ENCODE measurements at regions not wholly inside any gene's neighbourhood (a gene's known extent, or its start where the extent isn't known, plus 50 kb on each side); places are given as distances from the start of the nearest gene placed in this dataset.
"Not testable (repeated sequence)": the region's sequence is repeated elsewhere in the genome, so short reads cannot be mapped to it uniquely, and the experiment has no call there.

DNA sequence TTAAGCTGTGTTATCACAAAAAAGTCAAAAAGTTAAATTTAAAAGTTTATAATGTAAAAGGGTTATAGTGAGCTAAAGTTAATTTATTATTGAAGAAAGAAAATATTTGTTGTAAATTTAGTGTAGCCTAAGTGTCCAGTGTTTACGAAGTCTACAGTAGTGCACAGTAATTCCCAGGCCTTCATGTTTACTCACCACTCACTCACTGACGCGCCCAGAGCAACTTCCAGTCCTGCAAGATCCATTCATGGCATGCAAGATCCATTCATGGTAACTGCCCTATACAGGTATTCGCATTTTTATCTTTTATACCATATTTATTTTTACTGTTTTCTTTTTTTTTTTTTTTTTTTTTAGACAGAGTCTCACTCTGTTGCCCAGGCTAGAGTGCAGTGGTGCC, 69.5 kb downstream of the TPRA1 start:
- FAIRE-seq (no peak), DNase-seq (ENCODE audit: insufficient read length, low spot score) (no peak)

DNA sequence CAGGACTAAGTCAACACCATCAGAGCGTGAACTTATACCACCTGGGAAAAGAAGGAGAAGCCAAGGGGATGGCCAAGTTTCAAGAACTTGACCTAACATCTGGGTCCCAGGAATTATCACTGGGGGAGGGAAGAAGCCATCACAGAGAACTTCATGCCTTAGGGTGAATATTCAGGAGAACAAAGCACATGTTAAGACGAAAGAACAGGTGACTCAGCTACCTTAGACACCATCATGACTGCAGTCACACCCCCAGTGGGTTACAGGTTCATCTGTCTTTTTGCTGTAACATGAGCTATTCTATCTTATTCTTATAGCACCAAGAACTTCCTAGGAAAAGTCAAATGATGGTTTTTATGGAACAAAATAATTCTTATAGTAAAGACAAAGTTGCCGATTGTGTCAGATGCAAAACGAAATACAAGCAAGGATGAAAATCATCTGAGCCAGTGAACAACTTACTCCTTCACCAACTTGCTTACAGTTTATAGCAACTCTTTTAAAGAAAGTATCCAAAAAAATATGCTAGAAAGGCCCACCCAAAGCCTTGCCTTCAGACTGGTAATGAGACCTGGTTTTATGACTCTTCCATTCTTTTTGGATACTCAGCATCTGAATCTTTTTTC, 72.0 kb downstream of the TPRA1 start:
- FAIRE-seq (no peak), DNase-seq (ENCODE audit: insufficient read length, low spot score) (no peak)

- DNase-seq (ENCODE audit: insufficient read length, low spot score) = no peak
- FAIRE-seq = no peak
Measured at GRCh38 chr3:127512256-127512655, 78.3 kb downstream of the TPRA1 start.

DNA sequence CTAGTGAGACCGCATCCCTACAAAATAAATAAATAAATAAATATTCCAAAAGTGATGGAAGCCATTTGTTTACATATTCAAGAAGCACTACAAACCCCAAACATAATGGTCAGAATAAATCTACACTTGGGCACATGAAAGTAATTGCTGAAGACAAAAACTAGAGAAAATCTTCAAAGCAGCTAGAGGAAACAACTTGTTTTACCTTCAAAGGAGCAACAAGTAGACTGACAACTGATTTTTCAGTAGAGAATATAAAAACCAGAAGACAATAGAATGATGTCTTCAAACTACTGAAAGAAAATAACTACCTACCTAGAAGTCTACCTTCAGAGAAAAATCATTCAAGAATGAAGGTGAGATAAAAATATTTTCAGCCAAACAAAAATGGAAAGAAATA, 89.4 kb downstream of the TPRA1 start:
- FAIRE-seq = no peak
- DNase-seq (ENCODE audit: insufficient read length, low spot score) = no peak

- no peak for FAIRE-seq
- DNase-seq (ENCODE audit: insufficient read length, low spot score) = no peak
Measured at GRCh38 chr3:127497676-127498075, 92.9 kb downstream of the TPRA1 start.

DNA sequence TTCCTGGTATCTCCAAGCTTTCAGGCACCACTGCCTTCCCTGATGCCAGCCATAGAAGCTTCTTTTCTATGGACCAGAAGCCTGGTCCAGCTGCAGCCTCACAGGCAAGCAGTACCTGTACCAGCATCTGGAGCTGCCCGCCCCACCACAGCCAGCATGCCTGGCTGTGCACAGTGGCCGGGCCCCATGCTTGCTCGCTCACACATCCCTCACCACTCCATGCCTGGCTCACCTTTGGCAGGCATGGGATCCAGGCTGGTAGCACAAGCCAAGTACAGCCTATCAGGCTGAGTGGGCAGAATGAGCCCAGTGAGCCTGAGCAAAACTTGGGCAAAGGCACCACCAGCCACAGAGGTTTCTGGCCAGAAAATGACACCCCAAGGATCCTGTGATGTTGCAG, 93.4 kb downstream of the TPRA1 start:
- no peak for FAIRE-seq
- no peak for DNase-seq (ENCODE audit: insufficient read length, low spot score)

GRCh38 chr3:127495821-127496655, 94.5 kb downstream of the TPRA1 start:
- DNase-seq (ENCODE audit: insufficient read length, low spot score) = no peak
- no peak for FAIRE-seq

GRCh38 chr3:127493924-127494646, 96.4 kb downstream of the TPRA1 start:
- FAIRE-seq = no peak

GRCh38 chr3:127492426-127492825, 98.1 kb downstream of the TPRA1 start:
- DNase-seq (ENCODE audit: insufficient read length, low spot score) (no peak), FAIRE-seq (no peak)

More at GRCh38 chr3:127493924-127494646, 96.4 kb downstream of the TPRA1 start:
- DNase-seq (ENCODE audit: insufficient read length, low spot score) = no peak

DNA sequence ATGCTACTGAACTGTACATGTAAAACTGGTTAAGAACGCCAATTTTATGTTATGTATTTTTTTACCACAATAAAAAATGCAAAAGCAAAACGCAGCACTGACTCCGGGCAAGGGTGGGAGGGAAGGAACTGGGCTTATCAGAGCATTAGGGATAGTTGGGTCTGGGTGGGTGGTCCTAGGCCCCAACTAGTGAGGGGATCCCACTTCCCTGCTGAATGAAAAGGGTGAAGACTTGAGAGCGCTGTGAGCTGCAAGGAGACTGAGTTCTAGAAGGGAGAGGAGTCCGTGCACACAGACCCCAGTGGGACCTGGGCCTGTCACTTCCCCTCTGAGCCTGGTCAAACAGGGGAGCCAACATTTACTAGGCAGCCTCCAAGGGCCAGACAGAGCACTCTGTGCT, 98.6 kb downstream of the TPRA1 start:
- DNase-seq (ENCODE audit: insufficient read length, low spot score) (no peak), FAIRE-seq (no peak)

DNA sequence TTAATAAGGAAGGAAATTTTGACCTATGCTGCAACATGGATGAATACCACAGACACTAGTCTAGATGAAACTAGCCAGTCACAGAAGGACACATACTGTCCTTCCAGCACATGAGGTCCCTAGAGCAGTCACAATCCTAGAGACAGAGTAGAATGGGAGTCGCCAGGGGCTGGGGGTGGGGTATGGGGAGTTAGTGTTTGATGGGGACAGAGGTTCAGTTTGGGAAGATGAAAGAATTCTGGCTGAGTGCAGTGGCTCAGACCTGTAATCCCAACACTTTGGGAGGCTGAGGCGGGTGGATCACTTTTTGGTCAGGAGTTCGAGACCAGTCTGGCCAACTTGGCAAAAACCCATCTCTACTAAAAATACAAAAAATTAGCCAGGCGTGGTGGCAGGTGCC, 99.2 kb downstream of the TPRA1 start:
- DNase-seq (ENCODE audit: insufficient read length, low spot score) (no peak), FAIRE-seq (no peak)

- DNase-seq (ENCODE audit: insufficient read length, low spot score); FAIRE-seq: not testable (repeated sequence)
Measured at GRCh38 chr3:127491024-127491305, 99.6 kb downstream of the TPRA1 start.

DNA sequence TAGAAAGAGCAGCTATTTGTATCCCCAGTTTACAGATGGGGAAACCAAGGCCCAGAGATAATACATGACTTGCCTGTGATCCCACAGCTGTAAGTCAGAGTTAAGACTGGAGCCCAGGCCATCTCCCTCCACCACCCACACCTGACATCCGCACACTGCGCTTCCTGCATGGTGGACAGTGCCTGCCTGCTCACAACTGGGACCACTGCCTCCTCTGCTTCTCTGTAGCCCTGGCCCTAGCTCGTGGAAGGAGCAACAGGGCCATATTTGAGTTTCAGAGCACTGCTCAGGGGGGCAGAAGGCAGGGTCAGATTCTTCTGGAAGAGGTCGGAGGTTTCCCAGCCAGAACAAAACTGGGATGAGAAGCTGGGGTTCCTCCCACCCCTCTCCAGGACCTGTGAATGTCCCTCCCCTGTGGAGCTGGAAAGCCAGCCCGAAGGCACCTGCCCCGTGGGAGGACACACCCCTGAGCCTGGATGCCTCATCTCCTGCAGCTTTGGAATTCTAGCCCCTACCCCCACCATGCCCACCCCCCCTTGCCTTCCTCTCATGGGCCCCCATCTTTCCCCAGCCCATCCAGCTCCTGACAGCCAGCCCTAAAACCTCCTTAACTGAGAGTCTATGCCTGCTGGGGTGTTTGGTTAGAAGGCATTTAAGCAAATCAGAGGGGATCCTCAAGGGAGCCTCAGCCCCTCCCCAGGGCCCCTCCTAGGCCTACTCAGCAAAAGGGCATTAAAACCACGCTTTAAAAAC, 100.1 kb downstream of the TPRA1 start:
- FAIRE-seq = no peak
- no peak for DNase-seq (ENCODE audit: insufficient read length, low spot score)

DNA sequence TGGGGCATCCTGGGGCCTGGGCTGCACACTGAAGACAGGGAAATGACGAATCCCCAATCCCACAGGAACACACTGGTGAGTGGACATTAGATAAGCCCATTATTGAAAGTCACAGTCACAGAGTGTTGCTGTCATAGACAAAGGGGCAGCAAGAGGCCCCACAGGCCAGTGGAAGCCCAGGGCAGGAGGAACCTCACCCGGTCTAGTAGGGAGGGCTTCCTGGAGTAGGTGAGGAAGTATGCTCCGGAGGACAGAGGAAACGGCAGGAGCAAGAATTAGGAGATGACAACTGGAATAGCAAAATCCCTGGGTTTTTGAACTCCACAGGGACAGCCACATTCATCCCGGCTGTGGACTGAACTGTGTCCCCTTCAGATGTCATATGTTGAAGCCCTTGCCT, 101.2 kb downstream of the TPRA1 start:
- DNase-seq (ENCODE audit: insufficient read length, low spot score) = no peak
- FAIRE-seq = no peak

DNA sequence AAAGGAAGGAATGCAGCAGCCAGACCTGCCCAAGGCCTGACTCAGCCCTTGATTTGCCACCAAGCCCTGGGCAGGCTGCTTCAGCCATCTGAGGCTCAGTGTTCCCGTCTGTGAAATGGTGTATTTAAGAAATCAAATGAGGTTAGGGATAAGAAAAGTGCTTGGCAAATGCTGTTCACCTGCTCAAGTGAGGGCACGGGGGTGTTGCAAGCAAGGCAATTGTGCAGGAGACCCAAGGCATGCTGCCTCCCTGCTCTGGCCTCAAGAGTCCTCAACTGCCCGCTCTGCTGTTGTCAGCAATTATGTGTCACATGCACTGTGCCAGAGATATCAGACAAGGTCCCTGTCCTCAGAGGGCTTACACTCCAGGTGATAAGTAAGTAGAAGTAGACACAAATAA, 101.8 kb downstream of the TPRA1 start:
- no peak for DNase-seq (ENCODE audit: insufficient read length, low spot score)
- FAIRE-seq = no peak

- DNase-seq (ENCODE audit: insufficient read length, low spot score) (no peak), FAIRE-seq (no peak)
Measured at GRCh38 chr3:127488141-127488672, 102.3 kb downstream of the TPRA1 start.

- no peak for DNase-seq (ENCODE audit: insufficient read length, low spot score)
- no peak for FAIRE-seq
Measured at GRCh38 chr3:127487196-127487595, 103.3 kb downstream of the TPRA1 start.

DNA sequence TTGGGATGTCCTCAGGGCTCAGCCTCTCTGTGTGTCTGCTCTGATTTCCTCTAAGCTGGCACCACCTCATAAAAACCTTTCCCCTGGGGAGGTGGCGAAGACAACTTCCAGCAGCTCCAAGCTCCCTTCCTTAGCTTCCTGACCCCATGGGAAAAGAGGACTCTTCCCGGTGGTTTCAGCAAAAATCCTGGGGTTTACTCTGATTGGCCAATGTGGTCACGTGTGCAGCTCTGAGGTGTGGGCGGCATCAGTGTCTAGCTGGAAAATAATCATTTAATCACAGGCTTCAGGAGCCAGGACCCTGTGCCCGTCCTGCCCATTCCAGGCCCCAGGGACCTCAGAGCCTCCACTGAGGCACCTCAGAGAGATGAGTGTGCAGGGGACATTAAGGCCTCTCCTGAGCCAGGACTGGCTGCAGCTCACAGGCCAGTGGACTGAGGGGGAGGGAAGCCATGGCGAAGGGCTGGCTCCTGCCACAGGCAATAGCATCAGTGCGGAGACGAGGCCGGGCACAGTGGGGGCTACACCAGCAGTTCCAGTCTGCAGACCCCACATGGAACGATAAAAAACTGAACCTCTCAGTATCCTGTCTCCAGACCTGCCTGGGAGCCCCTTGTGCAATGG, 104.1 kb downstream of the TPRA1 start:
- FAIRE-seq (no peak), DNase-seq (ENCODE audit: insufficient read length, low spot score) (no peak)

DNA sequence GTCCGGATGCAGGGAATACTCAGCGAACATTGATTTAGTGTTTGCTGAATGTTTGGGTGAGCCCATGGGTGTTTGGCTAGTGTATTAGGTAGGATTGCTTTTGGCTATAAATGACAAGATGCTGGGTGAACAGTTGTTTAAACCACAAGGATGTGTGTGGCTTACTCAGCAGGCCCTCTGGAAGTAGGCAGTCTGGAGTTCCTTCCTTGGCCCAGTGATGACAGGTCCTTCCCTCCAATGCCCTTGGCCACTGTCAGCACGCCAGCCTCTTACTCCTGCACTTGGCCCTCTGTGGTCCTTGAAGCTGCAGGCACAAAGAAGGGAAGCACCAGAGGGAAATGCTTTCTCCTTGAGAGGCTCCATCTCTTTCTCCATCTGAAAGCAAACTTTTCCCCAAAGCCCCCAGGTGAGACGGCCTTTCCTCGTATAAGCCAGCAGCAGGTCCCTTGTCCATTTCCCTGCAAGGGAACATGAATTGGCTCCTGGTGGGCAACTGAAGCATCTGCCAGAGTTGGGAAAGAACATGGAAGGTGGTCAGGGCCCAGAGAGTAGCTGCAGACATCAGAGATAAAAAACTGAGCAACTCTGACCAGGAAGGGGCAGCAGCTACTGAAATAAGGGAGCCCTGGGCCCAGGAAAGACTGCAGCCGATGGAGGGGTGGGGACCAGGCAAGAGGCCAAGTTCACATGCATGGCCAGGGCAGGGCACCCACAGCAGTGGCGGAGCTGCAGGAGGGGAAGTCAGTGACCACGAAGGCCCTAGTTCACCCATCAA, 105.0 kb downstream of the TPRA1 start:
- no peak for DNase-seq (ENCODE audit: insufficient read length, low spot score)
- no peak for FAIRE-seq

Data from GM19239 (cell line).